HFFc6 (cell line): ENCODE measurements at regions not wholly inside any gene's neighbourhood (a gene's known extent, or its start where the extent isn't known, plus 50 kb on each side); places are given as distances from the start of the nearest gene placed in this dataset.
A peak's percentile ranks its signal among the peaks of the same experiment; 100 is the strongest.

Experiments used
- DNase-seq: peaks from one replicate; pipeline ENCODE4 v3.0.0-alpha.2; 2018
- H3K27ac Mint-ChIP-seq: 2 replicates; pipeline ENCODE4 v1.8.0; 2020; ENCODE audit warnings: mild to moderate bottlenecking, mixed read lengths
- H3K27me3 Mint-ChIP-seq: 2 replicates; pipeline ENCODE4 v1.8.0; 2021; ENCODE audit warnings: mild to moderate bottlenecking, moderate library complexity, mixed read lengths; ENCODE audit not compliant: insufficient read depth
- H3K36me3 Mint-ChIP-seq: 2 replicates; pipeline ENCODE4 v1.8.0; 2021; ENCODE audit warnings: low read depth, mixed read lengths
- H3K4me1 Mint-ChIP-seq: 2 replicates; pipeline ENCODE4 v1.8.0; 2020; ENCODE audit warnings: low read depth, mixed read lengths
- H3K4me3 Mint-ChIP-seq: 2 replicates; pipeline ENCODE4 v1.8.0; 2020; ENCODE audit warnings: mild to moderate bottlenecking, moderate library complexity, mixed read lengths
- H3K9me3 Mint-ChIP-seq: 2 replicates; pipeline ENCODE4 v1.8.0; 2020; ENCODE audit warnings: mild to moderate bottlenecking, mixed read lengths
- TF ChIP-seq, protein P1 (sequence below): fragments of 200-600 bp; sonication (generic); IDR thresholded peaks from 2 replicates; pipeline ENCODE4 v1.5.0; 2021; ENCODE audit warnings: antibody characterized with exemption, mild to moderate bottlenecking

DNA sequence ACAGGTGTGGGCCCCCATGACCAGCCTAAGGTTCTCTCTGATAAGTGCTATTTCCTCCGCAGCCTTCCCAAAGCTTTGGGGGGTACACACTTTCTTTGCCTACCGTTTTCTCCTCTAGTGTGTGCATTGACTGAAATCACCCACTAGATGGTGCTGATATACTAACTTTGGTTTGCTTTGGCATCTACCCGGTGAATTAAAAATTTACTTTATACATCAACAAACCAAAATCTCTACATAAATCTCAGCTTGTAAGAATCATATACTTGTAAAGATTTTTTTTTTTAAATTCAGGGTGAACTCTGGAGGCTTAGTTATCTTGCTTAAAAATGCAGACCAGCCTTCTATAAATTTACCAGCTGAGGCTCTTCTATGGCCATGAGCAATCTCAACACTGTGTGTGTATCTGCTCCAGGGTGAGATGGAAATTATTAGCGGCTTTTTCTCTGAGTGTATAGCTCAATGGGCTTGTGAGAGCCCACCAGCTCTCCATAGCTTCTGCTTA is 475.7 kb upstream of the TNC start:
- Mint-ChIP-seq H3K27me3 (no peaks in the 10 kb centered on the region), H3K27ac (peak overlapping the region; percentile 80), H3K4me3 (no peak overlapping the region), H3K9me3 (no peaks in the 10 kb centered on the region), H3K36me3 (0 out of 2 replicates have a peak, but pooled peaks cover 6% of the 10 kb centered on the region), H3K4me1 (peaks cover 97% of the 10 kb centered on the region)
- DNase-seq: peak; percentile 50
- TF ChIP-seq, protein P1, sequence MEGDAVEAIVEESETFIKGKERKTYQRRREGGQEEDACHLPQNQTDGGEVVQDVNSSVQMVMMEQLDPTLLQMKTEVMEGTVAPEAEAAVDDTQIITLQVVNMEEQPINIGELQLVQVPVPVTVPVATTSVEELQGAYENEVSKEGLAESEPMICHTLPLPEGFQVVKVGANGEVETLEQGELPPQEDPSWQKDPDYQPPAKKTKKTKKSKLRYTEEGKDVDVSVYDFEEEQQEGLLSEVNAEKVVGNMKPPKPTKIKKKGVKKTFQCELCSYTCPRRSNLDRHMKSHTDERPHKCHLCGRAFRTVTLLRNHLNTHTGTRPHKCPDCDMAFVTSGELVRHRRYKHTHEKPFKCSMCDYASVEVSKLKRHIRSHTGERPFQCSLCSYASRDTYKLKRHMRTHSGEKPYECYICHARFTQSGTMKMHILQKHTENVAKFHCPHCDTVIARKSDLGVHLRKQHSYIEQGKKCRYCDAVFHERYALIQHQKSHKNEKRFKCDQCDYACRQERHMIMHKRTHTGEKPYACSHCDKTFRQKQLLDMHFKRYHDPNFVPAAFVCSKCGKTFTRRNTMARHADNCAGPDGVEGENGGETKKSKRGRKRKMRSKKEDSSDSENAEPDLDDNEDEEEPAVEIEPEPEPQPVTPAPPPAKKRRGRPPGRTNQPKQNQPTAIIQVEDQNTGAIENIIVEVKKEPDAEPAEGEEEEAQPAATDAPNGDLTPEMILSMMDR: peak; percentile 95

DNA sequence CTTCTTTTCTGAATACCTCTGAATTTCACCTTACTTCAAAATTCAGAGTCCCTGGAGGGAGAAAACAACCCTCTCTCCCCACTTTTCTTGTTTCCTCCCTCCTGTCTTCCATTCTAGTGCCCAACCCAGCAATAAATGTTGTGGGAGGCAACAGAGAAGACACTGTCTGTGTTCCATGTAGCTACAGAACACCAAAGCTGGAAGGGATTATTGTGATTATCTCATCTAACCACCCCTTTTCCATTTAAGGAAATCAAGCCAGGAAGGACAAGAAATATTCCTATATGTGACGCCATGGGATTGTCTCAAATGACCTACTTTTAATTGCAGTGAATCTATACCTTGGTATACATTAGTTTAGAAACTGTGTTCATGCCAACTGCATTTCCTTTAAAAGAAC is 476.6 kb upstream of the TNC start:
- Mint-ChIP-seq H3K36me3 (0 out of 2 replicates have a peak, but pooled peaks cover 6% of the 10 kb centered on the region), H3K9me3 (no peaks in the 10 kb centered on the region), H3K27ac (peak overlapping the region; percentile 93), H3K4me1 (peaks cover 95% of the 10 kb centered on the region), H3K4me3 (no peak overlapping the region), H3K27me3 (no peaks in the 10 kb centered on the region)
- DNase-seq: no peak
- TF ChIP-seq, protein P1: no peak

DNA sequence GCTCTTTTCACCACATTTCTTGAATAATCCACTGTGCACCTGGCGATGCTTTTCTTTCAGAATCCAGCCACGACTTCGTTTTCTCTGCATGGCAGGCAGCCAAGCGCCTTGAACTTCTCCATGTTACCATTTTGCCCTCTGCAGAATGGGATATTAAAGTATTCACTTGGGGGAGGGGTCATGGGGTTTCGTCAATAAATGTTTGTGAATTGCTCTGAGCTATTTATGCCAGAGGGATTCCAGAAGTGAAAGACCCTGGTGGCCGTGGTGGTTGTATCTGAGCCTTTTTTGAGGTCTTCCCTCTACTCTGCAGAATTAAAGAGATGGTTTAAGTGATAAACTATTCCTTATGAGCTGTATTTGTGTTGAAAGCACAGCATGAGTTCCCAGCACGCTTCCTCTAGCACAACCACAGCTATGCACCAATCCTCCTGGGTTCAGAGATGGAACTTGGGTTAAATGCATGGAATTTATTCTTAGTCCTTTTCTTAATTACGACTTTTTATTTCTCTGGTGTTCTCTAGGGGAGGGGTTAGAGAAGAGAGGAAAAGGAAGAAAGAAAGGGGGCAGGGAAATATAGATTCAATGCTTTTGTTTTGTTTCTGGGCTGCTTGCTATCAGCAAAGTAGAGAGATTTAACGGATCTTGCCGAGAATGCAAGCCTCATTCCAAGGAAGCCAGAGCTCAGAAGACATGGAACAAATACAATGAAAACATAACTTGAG is 478.2 kb upstream of the TNC start:
- Mint-ChIP-seq H3K36me3 (0 out of 2 replicates have a peak, but pooled peaks cover 6% of the 10 kb centered on the region), H3K4me3 (peak overlapping the region; percentile 87), H3K4me1 (peaks cover 94% of the 10 kb centered on the region), H3K27ac (peak overlapping the region; percentile 93), H3K27me3 (no peaks in the 10 kb centered on the region), H3K9me3 (no peaks in the 10 kb centered on the region)
- TF ChIP-seq, protein P1: no peak; the same call in 1 of the 2 replicates
- peak; percentile 91 for DNase-seq

DNA sequence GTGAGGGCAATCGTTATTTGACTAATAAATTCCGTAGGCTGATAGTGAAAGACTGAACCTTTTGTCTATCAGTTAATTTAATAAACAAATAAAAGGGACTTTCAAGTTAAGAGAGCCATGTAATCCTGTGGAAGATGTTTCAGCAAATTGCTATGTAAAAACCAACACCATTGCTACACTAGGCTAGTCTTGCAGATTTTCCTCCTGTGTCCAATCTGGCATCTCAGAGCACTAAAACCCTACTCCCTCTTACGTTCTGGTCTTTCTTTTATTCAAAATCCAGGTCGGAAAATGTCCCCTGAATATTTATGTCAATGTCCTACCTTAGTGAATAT is 478.8 kb upstream of the TNC start:
- peak overlapping the region; percentile 87 for H3K4me3 Mint-ChIP-seq
- peaks cover 9% of the 10 kb centered on the region; the same call in 1 of the 2 replicates for H3K36me3 Mint-ChIP-seq
- H3K9me3 Mint-ChIP-seq: no peaks in the 10 kb centered on the region
- peak overlapping the region; percentile 93 for H3K27ac Mint-ChIP-seq
- TF ChIP-seq, protein P1: no peak
- peaks cover 94% of the 10 kb centered on the region for H3K4me1 Mint-ChIP-seq
- H3K27me3 Mint-ChIP-seq: no peaks in the 10 kb centered on the region
- DNase-seq: no peak

DNA sequence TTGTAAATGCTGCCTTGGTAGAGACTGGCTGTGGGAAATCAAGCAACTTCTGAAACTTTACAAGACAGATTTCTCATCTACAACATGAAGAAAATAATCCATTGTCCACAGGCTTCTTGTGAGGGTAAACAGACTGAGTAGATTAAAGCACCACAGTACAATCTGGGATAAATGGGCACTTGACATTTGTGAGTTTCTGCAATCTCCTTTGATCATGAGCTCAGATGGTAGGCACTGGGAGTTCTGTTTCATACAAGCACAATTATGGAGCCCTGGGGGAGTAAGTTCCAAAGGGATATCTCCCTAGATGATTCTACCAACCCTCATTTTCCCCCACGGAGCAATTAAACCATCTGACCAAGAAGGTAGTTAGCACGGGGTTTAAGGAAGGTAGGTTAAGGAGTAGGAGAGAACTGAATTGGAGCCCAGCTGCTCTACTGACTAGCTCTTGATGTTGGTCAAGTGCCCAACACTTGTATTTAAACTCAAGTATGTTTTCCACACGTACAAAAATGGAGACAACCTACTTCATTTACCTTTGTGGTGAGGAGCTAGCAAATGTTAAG is 479.5 kb upstream of the TNC start:
- peak overlapping the region; percentile 87 for H3K4me3 Mint-ChIP-seq
- H3K9me3 Mint-ChIP-seq: no peaks in the 10 kb centered on the region
- no peak for DNase-seq
- TF ChIP-seq, protein P1: no peak
- peaks cover 90% of the 10 kb centered on the region for H3K4me1 Mint-ChIP-seq
- peaks cover 10% of the 10 kb centered on the region; the same call in 1 of the 2 replicates for H3K36me3 Mint-ChIP-seq
- peak overlapping the region; percentile 93 for H3K27ac Mint-ChIP-seq
- no peaks in the 10 kb centered on the region for H3K27me3 Mint-ChIP-seq
